H1 (cell line): ENCODE measurements at regions not wholly inside any gene's neighbourhood (a gene's known extent, or its start where the extent isn't known, plus 50 kb on each side); places are given as distances from the start of the nearest gene placed in this dataset.

Source experiments
- CTCF ChIA-PET: fragments of 300-600 bp; sonication (Branson Sonifier 250); formaldehyde crosslinking; loops from one replicate; lab custom pipeline; 2021; ENCODE audit not compliant: partially characterized antibody; lab: Charles Lee
- POLR2A ChIA-PET: fragments of 300-600 bp; sonication (Branson Sonifier 250); formaldehyde crosslinking; loops from one replicate; lab custom pipeline; 2021; ENCODE audit warnings: inconsistent platforms; ENCODE audit not compliant: partially characterized antibody; lab: Charles Lee
- DNase-seq, 2 experiments: peaks; one replicate each; pipeline versions ENCODE4 v3.0.0 to v3.0.0-alpha.2; 2010 to 2022; ENCODE audit warnings: low spot score in 2 of 2, low read depth in 1 of 2, mixed read lengths in 1 of 2
- FAIRE-seq: peaks from 2 replicates; lab custom pipeline; 2011; peaks lifted over from hg19 to GRCh38; lab: Jason Lieb, UNC
- H2AFZ ChIP-seq: 2 replicates; pipeline ENCODE4 v1.8.1; 2012; ENCODE audit warnings: low read length, inconsistent platforms
- H2AK5ac ChIP-seq: 2 replicates; pipeline ENCODE4 v1.6.1; 2013; ENCODE audit warnings: low read depth, low read length
- H2BK120ac ChIP-seq: replicated peaks from 2 replicates; pipeline ENCODE3; 2013; ENCODE audit warnings: low read depth, low read length, inconsistent platforms
- H2BK12ac ChIP-seq: 2 replicates; pipeline ENCODE4 v1.6.1; 2013; ENCODE audit warnings: low read depth, low read length
- H2BK15ac ChIP-seq: 2 replicates; pipeline ENCODE4 v1.6.1; 2013; ENCODE audit warnings: low read length
- H2BK20ac ChIP-seq: 2 replicates; pipeline ENCODE4 v1.6.1; 2013; ENCODE audit warnings: low read length
- H2BK5ac ChIP-seq: 2 replicates; pipeline ENCODE4 v1.6.1; 2013; ENCODE audit warnings: low read depth, low read length
- H3K14ac ChIP-seq: 2 replicates; pipeline ENCODE4 v1.6.1; 2013; ENCODE audit warnings: inconsistent platforms; ENCODE audit not compliant: insufficient read length
- H3K18ac ChIP-seq: 2 replicates; pipeline ENCODE4 v1.6.1; 2013; ENCODE audit warnings: low read length; ENCODE audit errors: extremely low read depth
- H3K23ac ChIP-seq: 2 replicates; pipeline ENCODE4 v1.6.1; 2013; ENCODE audit warnings: inconsistent platforms; ENCODE audit not compliant: insufficient read length
- H3K23me2 ChIP-seq: 2 replicates; pipeline ENCODE4 v1.6.1; 2013; ENCODE audit warnings: low read depth, low read length
- H3K27ac ChIP-seq: 2 replicates; pipeline ENCODE4 v1.6.1; 2011; ENCODE audit warnings: low read depth, low read length, inconsistent platforms
- H3K27me3 ChIP-seq, 4 experiments: replicated peaks in 1 of 4; 1 replicate in 1 of 4; 2 replicates in 3 of 4; pipeline versions ENCODE4 v1.6.1 to v1.8.1; 2011 to 2013; ENCODE audit warnings: low read length in 3 of 4, mild to moderate bottlenecking in 3 of 4, inconsistent platforms in 2 of 4, mixed read lengths in 2 of 4, moderate library complexity in 1 of 4; ENCODE audit not compliant: control insufficient read depth in 3 of 4, insufficient read depth in 3 of 4; ENCODE audit errors: extremely low read depth in 1 of 4
- H3K36me3 ChIP-seq, 4 experiments: 2 replicates each; pipeline versions ENCODE4 v1.6.1 to v1.8.1; 2011 to 2013; ENCODE audit warnings: mild to moderate bottlenecking in 4 of 4, low read length in 3 of 4, moderate library complexity in 2 of 4, control low read depth in 1 of 4, inconsistent platforms in 1 of 4; ENCODE audit not compliant: insufficient read depth in 4 of 4, control insufficient read depth in 2 of 4
- H3K4ac ChIP-seq: replicated peaks from 2 replicates; pipeline ENCODE3; 2013; ENCODE audit warnings: low read length, low read depth, mixed read lengths, inconsistent platforms; ENCODE audit not compliant: insufficient read length
- H3K4me1 ChIP-seq, 4 experiments: replicated peaks in 1 of 4; 1 replicate in 1 of 4; 2 replicates in 3 of 4; pipeline versions ENCODE4 v1.6.1 to v1.8.1; 2011 to 2013; ENCODE audit warnings: low read length in 3 of 4, inconsistent platforms in 2 of 4, mixed read lengths in 1 of 4; ENCODE audit not compliant: insufficient read depth in 4 of 4, control insufficient read depth in 3 of 4
- H3K4me2 ChIP-seq, 2 experiments: 2 replicates each; pipeline versions ENCODE4 v1.6.1 to v1.8.1; 2011 to 2013; ENCODE audit warnings: low read depth in 2 of 2, low read length in 2 of 2, control low read depth in 1 of 2, inconsistent platforms in 1 of 2, mild to moderate bottlenecking in 1 of 2; ENCODE audit not compliant: insufficient read depth in 1 of 2
- H3K4me3 ChIP-seq, 4 experiments: fragments of 200-600, 300-600 bp in 1 of 4; sonication (generic), shearing (Covaris generic), sonication (Bioruptor Twin) in 1 of 4; 2 replicates each; pipeline versions ENCODE4 v1.5.1 to v1.8.1; 2011 to 2016; ENCODE audit warnings: low read length in 4 of 4, low read depth in 3 of 4, control low read depth in 2 of 4, inconsistent platforms in 2 of 4, mild to moderate bottlenecking in 2 of 4, mixed read lengths in 1 of 4, moderate library complexity in 1 of 4; ENCODE audit not compliant: insufficient read depth in 2 of 4; ENCODE audit errors: extremely low read depth in 1 of 4
- H3K56ac ChIP-seq: replicated peaks from 2 replicates; pipeline ENCODE3; 2013; ENCODE audit warnings: low read depth, mild to moderate bottlenecking, mixed read lengths, low read length, inconsistent platforms; ENCODE audit not compliant: insufficient read length
- H3K79me1 ChIP-seq: 2 replicates; pipeline ENCODE4 v1.6.1; 2013; ENCODE audit warnings: low read depth, low read length, control low read depth
- H3K79me2 ChIP-seq, 2 experiments: 2 replicates each; pipeline versions ENCODE4 v1.6.1 to v1.8.1; 2012 to 2013; ENCODE audit warnings: low read length in 2 of 2, mild to moderate bottlenecking in 2 of 2, inconsistent platforms in 1 of 2; ENCODE audit not compliant: insufficient read depth in 2 of 2, control insufficient read depth in 1 of 2
- H3K9ac ChIP-seq, 4 experiments: replicated peaks in 1 of 4; 1 replicate in 1 of 4; 2 replicates in 3 of 4; pipeline versions ENCODE4 v1.6.1 to v1.8.1; 2011 to 2013; ENCODE audit warnings: low read depth in 3 of 4, low read length in 3 of 4, control low read depth in 2 of 4, mild to moderate bottlenecking in 2 of 4, moderate library complexity in 2 of 4, inconsistent platforms in 1 of 4; ENCODE audit errors: extremely low read depth in 1 of 4
- H3K9me3 ChIP-seq, 2 experiments: 2 replicates each; pipeline versions ENCODE4 v1.6.1 to v1.8.1; 2012 to 2013; ENCODE audit warnings: mild to moderate bottlenecking in 2 of 2, moderate library complexity in 2 of 2, control low read depth in 1 of 2, inconsistent platforms in 1 of 2, low read depth in 1 of 2, low read length in 1 of 2, mixed read lengths in 1 of 2; ENCODE audit not compliant: insufficient read depth in 2 of 2
- H4K20me1 ChIP-seq, 2 experiments: replicated peaks in 1 of 2; 2 replicates each; pipeline versions ENCODE3 to v1.8.1; 2011 to 2013; ENCODE audit warnings: inconsistent platforms in 2 of 2, low read length in 2 of 2, mild to moderate bottlenecking in 1 of 2; ENCODE audit not compliant: insufficient read depth in 2 of 2, control insufficient read depth in 1 of 2
- H4K5ac ChIP-seq: 2 replicates; pipeline ENCODE4 v1.6.1; 2013; ENCODE audit warnings: low read length, low read depth, mixed read lengths, inconsistent platforms; ENCODE audit not compliant: insufficient read length
- H4K8ac ChIP-seq: 2 replicates; pipeline ENCODE4 v1.8.0; 2013; ENCODE audit warnings: mild to moderate bottlenecking, moderate library complexity, low read length, inconsistent platforms; ENCODE audit not compliant: insufficient read depth; ENCODE audit errors: extremely low read depth
- H4K91ac ChIP-seq: replicated peaks from 2 replicates; pipeline ENCODE3; 2013; ENCODE audit warnings: low read length, mixed read lengths, inconsistent platforms; ENCODE audit not compliant: insufficient read length
- BRCA1 ChIP-seq: IDR thresholded peaks from 2 replicates; pipeline ENCODE4 v1.6.1; 2012; ENCODE audit warnings: low read depth, low read length, improper control_type of control experiment
- CTBP2 ChIP-seq: IDR thresholded peaks from 2 replicates; pipeline ENCODE4 v1.7.0; 2011; ENCODE audit warnings: borderline replicate concordance, mild to moderate bottlenecking, moderate library complexity, mixed read lengths, low read length; ENCODE audit not compliant: insufficient read depth, insufficient read length
- NRF1 ChIP-seq: IDR thresholded peaks from 2 replicates; pipeline ENCODE4 v1.6.1; 2011; ENCODE audit warnings: mild to moderate bottlenecking, low read depth, low read length, improper control_type of control experiment
- POU5F1 ChIP-seq: IDR thresholded peaks from 2 replicates; pipeline ENCODE4 v1.6.1; 2011; ENCODE audit warnings: low read depth, mild to moderate bottlenecking, low read length, moderate library complexity
- SIN3A ChIP-seq, 2 experiments: IDR thresholded peaks in 1 of 2; conservative IDR thresholded peaks in 1 of 2; 2 replicates each; pipeline ENCODE4 v1.6.1; 2011 to 2012; ENCODE audit warnings: low read length in 2 of 2, improper control_type of control experiment in 1 of 2, low read depth in 1 of 2, mild to moderate bottlenecking in 1 of 2
- WGBS, 2 experiments: shearing (Covaris generic) in 1 of 2; methylation state at CpG; one replicate each; pipeline versions ENCODE4 v1.1.6 to v1.1.7; 2013 to 2015; ENCODE audit warnings: low lambda C conversion rate in 2 of 2, mixed read lengths in 2 of 2, inconsistent platforms in 1 of 2, low coverage in 1 of 2, missing lambda C conversion rate in 1 of 2; ENCODE audit not compliant: insufficient replicate concordance in 2 of 2, insufficient coverage in 1 of 2, insufficient read length in 1 of 2; ENCODE audit errors: extremely low coverage in 1 of 2, missing lambda C conversion rate in 1 of 2; 5-methylcytosine and 5-hydroxymethylcytosine counted together
- TF ChIP-seq, protein P1 (sequence below): IDR thresholded peaks from 2 replicates; pipeline ENCODE4 v1.6.1; 2012; ENCODE audit warnings: inconsistent platforms

DNA sequence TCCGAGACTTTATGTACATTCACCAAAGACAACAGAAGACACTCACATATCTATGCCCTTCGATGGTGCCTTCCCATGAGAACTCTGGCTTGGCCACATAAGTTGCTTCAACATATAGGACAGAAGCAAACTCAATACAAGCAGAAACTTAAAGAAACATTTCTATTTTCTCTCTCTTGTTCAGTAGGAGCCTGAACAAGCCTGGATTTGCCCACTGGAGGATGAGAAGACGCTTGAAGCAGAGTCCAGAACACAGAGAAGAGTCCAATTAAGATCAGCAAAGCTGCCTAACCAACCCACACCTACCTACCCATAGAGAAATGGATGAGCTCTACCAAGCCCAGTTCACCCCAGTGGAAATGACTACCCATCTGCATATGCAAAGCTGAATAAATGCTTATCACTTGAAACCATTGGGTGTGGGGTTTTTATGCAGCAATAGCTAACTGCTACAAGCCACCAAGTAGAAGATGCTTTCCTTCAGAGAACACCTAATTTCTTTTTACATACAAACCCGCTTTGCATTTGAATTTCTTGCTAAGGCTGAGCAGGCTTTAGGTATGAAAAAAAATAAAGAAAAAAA lies 337.9 kb upstream of the DYNLRB2 start:
- WGBS, 2 experiments = 79% methylated on average over 4 of the region's 4 CpGs; no CpG with 5 or more reads in 1 of the 2 experiments
- Histone ChIP-seq H2AFZ (no peak overlapping the region), H3K56ac (no peak overlapping the region), H3K9me3 (no peaks in the 10 kb centered on the region), H2BK120ac (no peak overlapping the region), H4K8ac (no peak overlapping the region), H2AK5ac (no peak overlapping the region), H2BK12ac (no peak overlapping the region), H3K4me1 (no peaks in the 10 kb centered on the region), H3K18ac (no peak overlapping the region), H3K27me3 (no peaks in the 10 kb centered on the region), H2BK20ac (no peak overlapping the region), H3K79me2 (no peaks in the 10 kb centered on the region), H3K9ac (no peak overlapping the region), H3K79me1 (no peaks in the 10 kb centered on the region), H3K27ac (no peak overlapping the region), H3K4me2 (no peak overlapping the region), H4K20me1 (no peaks in the 10 kb centered on the region), H3K4me3 (no peak overlapping the region), H2BK5ac (no peak overlapping the region), H4K91ac (no peak overlapping the region), H3K36me3 (no peaks in the 10 kb centered on the region), H3K23ac (no peak overlapping the region), H3K14ac (no peak overlapping the region), H3K4ac (no peak overlapping the region), H4K5ac (no peak overlapping the region), H2BK15ac (no peak overlapping the region), H3K23me2 (no peaks in the 10 kb centered on the region)
- ChIA-PET CTCF (no interaction called here), POLR2A (no interaction called here)
- no peak for FAIRE-seq
- TF ChIP-seq NRF1 = no peak
- TF ChIP-seq CTBP2 = no peak
- TF ChIP-seq, protein P1, sequence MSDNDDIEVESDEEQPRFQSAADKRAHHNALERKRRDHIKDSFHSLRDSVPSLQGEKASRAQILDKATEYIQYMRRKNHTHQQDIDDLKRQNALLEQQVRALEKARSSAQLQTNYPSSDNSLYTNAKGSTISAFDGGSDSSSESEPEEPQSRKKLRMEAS = no peak
- no peak for TF ChIP-seq POU5F1
- no peak for TF ChIP-seq BRCA1
- TF ChIP-seq SIN3A (conservative IDR thresholded peaks at IDR 0.05 in 1 of 2, IDR thresholded peaks at IDR 0.05 in 1 of 2; ENCODE audit: low read depth in 1 of 2, low read length in 2 of 2) = no peak
- DNase-seq = no peak
